ENCODE measurements at regions not wholly inside any gene's neighbourhood (a gene's known extent, or its start where the extent isn't known, plus 50 kb on each side); places are given as distances from the start of the nearest gene placed in this dataset.

GRCh38 chr12:47391566-47391965, 311.8 kb upstream of the AMIGO2 start:
- no peak overlapping the region for H3K4me3 ChIP-seq (ENCODE audit: low read depth in 1 of 2, low read length in 1 of 2)
- no peak overlapping the region for H3K27ac ChIP-seq
- H3K36me3 ChIP-seq, result no peaks in the 10 kb centered on the region
- H3K9me3 ChIP-seq, result no peaks in the 10 kb centered on the region
- H3K4me1 ChIP-seq (ENCODE audit: control insufficient read depth in 1 of 2, insufficient read depth in 1 of 2, low read depth in 1 of 2, low read length in 1 of 2), result peaks cover 6 to 7% of the 10 kb centered on the region in 2 experiments
- peaks cover 4% of the 10 kb centered on the region for H3K27me3 ChIP-seq
- TF ChIP-seq CTCF (IDR thresholded peaks at IDR 0.05), result no peak

- Histone ChIP-seq H3K9me3 (no peaks in the 10 kb centered on the region), H3K27ac (no peak overlapping the region), H3K4me3 (ENCODE audit: low read depth in 1 of 2, low read length in 1 of 2) (no peak overlapping the region), H3K4me1 (ENCODE audit: control insufficient read depth in 1 of 2, insufficient read depth in 1 of 2, low read depth in 1 of 2, low read length in 1 of 2) (peaks cover 6 to 7% of the 10 kb centered on the region in 2 experiments), H3K27me3 (peaks cover 4% of the 10 kb centered on the region), H3K36me3 (no peaks in the 10 kb centered on the region)
- no peak for TF ChIP-seq CTCF (IDR thresholded peaks at IDR 0.05)
Observed at GRCh38 chr12:47388712-47389111, 309.0 kb upstream of the AMIGO2 start.

- H3K9me3 ChIP-seq, result no peaks in the 10 kb centered on the region
- no peak overlapping the region for H3K27ac ChIP-seq
- no peaks in the 10 kb centered on the region for H3K36me3 ChIP-seq
- peaks cover 4% of the 10 kb centered on the region for H3K27me3 ChIP-seq
- H3K4me1 ChIP-seq (ENCODE audit: control insufficient read depth in 1 of 2, insufficient read depth in 1 of 2, low read depth in 1 of 2, low read length in 1 of 2), result peaks cover 3% of the 10 kb centered on the region in 2 experiments
- H3K4me3 ChIP-seq (ENCODE audit: low read depth in 1 of 2, low read length in 1 of 2), result no peak overlapping the region
- TF ChIP-seq CTCF (IDR thresholded peaks at IDR 0.05), result no peak
Observed at GRCh38 chr12:47387994-47388393, 308.2 kb upstream of the AMIGO2 start.

GRCh38 chr12:47385653-47386052, 305.9 kb upstream of the AMIGO2 start:
- no peaks in the 10 kb centered on the region for H3K9me3 ChIP-seq
- no peak overlapping the region for H3K4me3 ChIP-seq (ENCODE audit: low read depth in 1 of 2, low read length in 1 of 2)
- H3K4me1 ChIP-seq (ENCODE audit: control insufficient read depth in 1 of 2, insufficient read depth in 1 of 2, low read depth in 1 of 2, low read length in 1 of 2), result no peaks in the 10 kb centered on the region
- no peak overlapping the region for H3K27ac ChIP-seq
- H3K36me3 ChIP-seq, result no peaks in the 10 kb centered on the region
- H3K27me3 ChIP-seq, result peaks cover 4% of the 10 kb centered on the region
- no peak for TF ChIP-seq CTCF (IDR thresholded peaks at IDR 0.05)

GRCh38 chr12:47383942-47384341, 304.2 kb upstream of the AMIGO2 start:
- Histone ChIP-seq H3K4me3 (ENCODE audit: low read depth in 1 of 2, low read length in 1 of 2) (no peak overlapping the region), H3K36me3 (no peaks in the 10 kb centered on the region), H3K9me3 (no peaks in the 10 kb centered on the region), H3K4me1 (ENCODE audit: control insufficient read depth in 1 of 2, insufficient read depth in 1 of 2, low read depth in 1 of 2, low read length in 1 of 2) (no peaks in the 10 kb centered on the region), H3K27ac (no peak overlapping the region), H3K27me3 (peaks cover 4% of the 10 kb centered on the region)
- TF ChIP-seq CTCF (IDR thresholded peaks at IDR 0.05), result no peak

GRCh38 chr12:47382305-47382704, 302.5 kb upstream of the AMIGO2 start:
- TF ChIP-seq CTCF (IDR thresholded peaks at IDR 0.05), result no peak
- no peaks in the 10 kb centered on the region for H3K36me3 ChIP-seq
- no peaks in the 10 kb centered on the region for H3K9me3 ChIP-seq
- no peak overlapping the region for H3K27ac ChIP-seq
- H3K4me3 ChIP-seq (ENCODE audit: low read depth in 1 of 2, low read length in 1 of 2), result no peak overlapping the region
- H3K4me1 ChIP-seq (ENCODE audit: control insufficient read depth in 1 of 2, insufficient read depth in 1 of 2, low read depth in 1 of 2, low read length in 1 of 2), result no peaks in the 10 kb centered on the region
- H3K27me3 ChIP-seq, result no peaks in the 10 kb centered on the region

Measured in neutrophil (primary cell).